Lower lobe of right lung (tissue), 2 donors: ENCODE measurements at regions not wholly inside any gene's neighbourhood (a gene's known extent, or its start where the extent isn't known, plus 50 kb on each side); places are given as distances from the start of the nearest gene placed in this dataset.

ENCODE experiments used
- ATAC-seq, 2 donors: fragments of 200-7000 bp; cut with Tn5 transposase; one replicate each; pipeline ENCODE4 v1.9.1; 2020 to 2022; ENCODE audit warnings: mild to moderate bottlenecking in 2 of 2, moderate library complexity in 2 of 2
- DNase-seq: peaks from one replicate; pipeline ENCODE4 v3.0.0-alpha.2; 2020
- H3K27ac ChIP-seq: fragments of 200-600 bp; one replicate; pipeline ENCODE4 v1.8.0; 2022
- H3K27me3 ChIP-seq: fragments of 200-600 bp; one replicate; pipeline ENCODE4 v1.8.0; 2022; ENCODE audit warnings: low read depth
- H3K36me3 ChIP-seq: fragments of 200-600 bp; one replicate; pipeline ENCODE4 v1.8.0; 2022; ENCODE audit warnings: mild to moderate bottlenecking
- H3K4me1 ChIP-seq: fragments of 200-600 bp; one replicate; pipeline ENCODE4 v1.8.0; 2022
- H3K4me3 ChIP-seq: fragments of 200-600 bp; one replicate; pipeline ENCODE4 v1.8.0; 2022; ENCODE audit warnings: mild to moderate bottlenecking
- H3K9me3 ChIP-seq: fragments of 200-600 bp; one replicate; pipeline ENCODE4 v1.8.0; 2022
- CTCF ChIP-seq: fragments of 200-600 bp; IDR thresholded peaks from one replicate; pipeline ENCODE4 v1.8.0; 2022; ENCODE audit warnings: antibody characterized with exemption, mild to moderate bottlenecking
- intact Hi-C: fragments of 100-400 bp; cut with DNase I; formaldehyde crosslinking; loops from one replicate; pipeline ENCODE4 v1.11.0; 2022
- donor health status: DM: no; HTN: yes; CAD: no; lungs with severe emphysema.

GRCh38 chr13:23988546-23989122 is 91.3 kb upstream of the C1QTNF9B start:
- Histone ChIP-seq H3K9me3 (no peaks in the 10 kb centered on the region), H3K4me1 (peaks cover 6% of the 10 kb centered on the region), H3K27ac (no peak overlapping the region), H3K4me3 (no peak overlapping the region), H3K36me3 (no peaks in the 10 kb centered on the region), H3K27me3 (no peaks in the 10 kb centered on the region)
- ATAC-seq (no peak), DNase-seq (no peak)
- intact Hi-C loops = no loop called here
- no peak for TF ChIP-seq CTCF

GRCh38 chr13:23990455-23990854 is 93.2 kb upstream of the C1QTNF9B start:
- peaks cover 11% of the 10 kb centered on the region for H3K4me1 ChIP-seq
- no peak for TF ChIP-seq CTCF
- H3K4me3 ChIP-seq = no peak overlapping the region
- H3K27me3 ChIP-seq = no peaks in the 10 kb centered on the region
- intact Hi-C loops = no loop called here
- no peak for ATAC-seq
- H3K9me3 ChIP-seq = no peaks in the 10 kb centered on the region
- H3K27ac ChIP-seq = no peak overlapping the region
- no peaks in the 10 kb centered on the region for H3K36me3 ChIP-seq
- no peak for DNase-seq

- no peak for ATAC-seq
These were observed 93.8 kb upstream of the C1QTNF9B start for GRCh38 chr13:23991119-23991518.

GRCh38 chr13:23992781-23993679 is 95.7 kb upstream of the C1QTNF9B start:
- H3K36me3 ChIP-seq = no peaks in the 10 kb centered on the region
- H3K27me3 ChIP-seq = no peaks in the 10 kb centered on the region
- no peak for TF ChIP-seq CTCF
- H3K9me3 ChIP-seq = no peaks in the 10 kb centered on the region
- DNase-seq (no peak), ATAC-seq (peak; percentile 6 to 61)
- no peak overlapping the region for H3K27ac ChIP-seq
- H3K4me3 ChIP-seq = no peak overlapping the region
- H3K4me1 ChIP-seq = peaks cover 5% of the 10 kb centered on the region
- intact Hi-C loops = no loop called here

More at GRCh38 chr13:23991119-23991518, 93.8 kb upstream of the C1QTNF9B start:
- H3K4me3 ChIP-seq = no peak overlapping the region
- H3K9me3 ChIP-seq = no peaks in the 10 kb centered on the region
- no peak overlapping the region for H3K27ac ChIP-seq
- intact Hi-C loops = no loop called here
- no peaks in the 10 kb centered on the region for H3K27me3 ChIP-seq
- H3K36me3 ChIP-seq = no peaks in the 10 kb centered on the region
- no peak for DNase-seq
- TF ChIP-seq CTCF = no peak
- H3K4me1 ChIP-seq = peaks cover 8% of the 10 kb centered on the region

- ATAC-seq (no peak), DNase-seq (no peak)
- no peaks in the 10 kb centered on the region for H3K27me3 ChIP-seq
- H3K4me1 ChIP-seq = peaks cover 5% of the 10 kb centered on the region
- no peaks in the 10 kb centered on the region for H3K9me3 ChIP-seq
- H3K36me3 ChIP-seq = no peaks in the 10 kb centered on the region
- no peak overlapping the region for H3K27ac ChIP-seq
- no peak for TF ChIP-seq CTCF
- intact Hi-C loops = no loop called here
- H3K4me3 ChIP-seq = no peak overlapping the region
These were observed 96.3 kb upstream of the C1QTNF9B start for GRCh38 chr13:23993680-23993985.
